ENCODE measurements at regions not wholly inside any gene's neighbourhood (a gene's known extent, or its start where the extent isn't known, plus 50 kb on each side); places are given as distances from the start of the nearest gene placed in this dataset.

DNA sequence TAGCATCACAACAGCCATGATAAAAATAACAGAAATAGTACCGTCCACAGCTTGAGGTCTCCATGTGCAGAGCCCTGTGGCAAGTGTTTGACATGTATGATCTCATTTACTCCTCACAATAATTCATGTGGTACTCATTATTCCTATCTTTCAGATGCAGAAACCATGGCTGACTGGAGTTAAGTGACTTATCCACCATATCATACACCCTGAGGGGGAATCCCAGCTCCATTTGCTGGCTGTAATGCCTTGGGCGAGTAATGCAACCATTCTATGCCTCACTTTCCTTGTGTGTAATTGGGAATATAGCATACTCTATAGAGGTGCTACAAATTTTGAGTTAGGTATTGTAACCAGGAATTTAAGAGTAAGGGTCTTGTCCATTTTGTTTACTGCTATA is 347.0 kb upstream of the CLINT1 start:
- TF ChIP-seq CTCF (optimal IDR thresholded peaks at IDR 0.05 in 1 of 3, IDR thresholded peaks at IDR 0.05 in 1 of 3, conservative IDR thresholded peaks at IDR 0.05 in 1 of 3; ENCODE audit: extremely low read depth in 1 of 3, insufficient read depth in 2 of 3, low read length in 3 of 3) (no peak), EZH2 (IDR thresholded peaks at IDR 0.05; ENCODE audit: low read length) (no peak)

Measured in keratinocyte (primary cell).